Stimulated activated CD4-positive, alpha-beta T cell treated with anti-CD3 and anti-CD28 coated beads, Interleukin-2, amount 100 ng/mL, for 48 hours (primary cell): ENCODE measurements at regions not wholly inside any gene's neighbourhood (a gene's known extent, or its start where the extent isn't known, plus 50 kb on each side); places are given as distances from the start of the nearest gene placed in this dataset.
"Not testable (repeated sequence)": the region's sequence is repeated elsewhere in the genome, so short reads cannot be mapped to it uniquely, and the experiment has no call there.

ENCODE experiments used
- DNase-seq, 2 donors: peaks; one replicate each; pipeline ENCODE4 v3.0.0-alpha.2; 2020

DNA sequence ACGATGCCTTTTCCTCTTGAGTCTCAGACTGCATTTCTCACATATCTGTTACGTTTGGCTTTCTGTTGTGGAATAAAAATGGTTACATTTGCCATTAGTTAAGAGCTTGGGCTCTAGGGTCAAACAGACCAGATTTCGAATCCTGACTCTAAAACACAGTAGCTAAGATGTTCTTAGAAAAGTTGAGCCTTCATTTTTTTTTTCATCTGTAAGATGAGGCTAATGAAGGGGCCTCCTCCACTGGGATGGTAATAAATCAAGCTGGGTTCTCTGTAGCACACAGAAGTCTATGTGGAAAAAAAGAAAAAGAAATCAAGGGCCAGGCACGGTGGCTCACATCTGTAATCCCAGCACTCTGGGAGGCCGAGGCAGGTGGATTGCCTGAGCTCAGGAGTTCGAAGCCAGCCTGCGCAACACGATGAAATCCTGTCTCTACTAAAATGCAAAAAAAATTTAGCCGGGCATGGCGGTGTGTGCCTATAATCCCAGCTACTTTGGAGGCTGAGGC, 49.9 kb upstream of the CAPRIN1 start:
- DNase-seq = no peak

DNA sequence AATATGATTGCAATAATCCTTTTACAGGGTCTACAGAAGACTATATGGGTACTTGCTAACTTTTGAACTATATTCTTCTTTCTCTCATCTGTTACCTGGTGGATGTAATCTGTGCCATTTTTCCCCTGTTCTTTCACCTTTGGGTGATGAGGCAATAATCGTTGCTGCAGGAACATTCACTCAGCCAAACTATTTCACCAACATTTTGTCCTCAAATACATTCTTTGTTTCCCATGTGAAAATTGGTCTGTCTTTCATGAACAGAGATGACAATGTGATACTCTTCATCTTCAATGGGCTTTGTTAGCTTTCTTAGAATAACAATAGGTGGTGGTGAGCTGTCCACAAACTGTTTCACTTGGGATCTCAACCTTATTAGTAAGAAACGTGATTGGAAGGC, 52.1 kb upstream of the CAPRIN1 start:
- DNase-seq = no peak

DNA sequence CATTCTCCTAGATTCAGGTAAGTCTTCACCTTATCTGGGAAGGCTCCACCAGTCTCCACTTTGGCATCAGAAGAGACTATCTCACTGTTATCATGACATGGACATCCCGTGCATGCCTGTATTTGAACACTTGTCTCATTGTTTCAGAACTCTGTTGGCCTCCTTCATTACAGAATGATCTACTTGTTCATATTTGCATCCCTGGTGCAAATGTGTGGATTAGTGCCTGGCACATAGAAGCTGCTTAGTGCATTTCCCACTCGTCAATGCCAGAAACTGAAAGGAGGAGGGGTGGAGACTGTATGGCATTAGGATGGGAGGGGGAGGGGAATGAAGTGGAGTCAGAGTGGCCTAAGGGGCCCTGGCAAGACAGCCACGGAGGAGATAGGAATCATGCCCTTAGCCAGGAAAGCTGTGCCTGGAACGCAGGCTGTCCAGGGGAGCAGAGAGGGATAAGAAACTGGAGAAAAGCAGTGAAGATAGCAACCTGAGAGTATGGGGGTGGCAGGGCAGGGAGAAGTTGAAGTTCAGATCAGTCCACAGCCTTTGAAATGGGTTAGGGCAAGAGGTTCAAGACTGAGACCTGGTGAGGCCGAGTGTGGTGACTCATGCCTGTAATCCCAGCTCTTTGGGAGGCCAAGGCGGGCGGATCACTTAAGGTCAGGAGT, 53.8 kb upstream of the CAPRIN1 start:
- no peak for DNase-seq

DNA sequence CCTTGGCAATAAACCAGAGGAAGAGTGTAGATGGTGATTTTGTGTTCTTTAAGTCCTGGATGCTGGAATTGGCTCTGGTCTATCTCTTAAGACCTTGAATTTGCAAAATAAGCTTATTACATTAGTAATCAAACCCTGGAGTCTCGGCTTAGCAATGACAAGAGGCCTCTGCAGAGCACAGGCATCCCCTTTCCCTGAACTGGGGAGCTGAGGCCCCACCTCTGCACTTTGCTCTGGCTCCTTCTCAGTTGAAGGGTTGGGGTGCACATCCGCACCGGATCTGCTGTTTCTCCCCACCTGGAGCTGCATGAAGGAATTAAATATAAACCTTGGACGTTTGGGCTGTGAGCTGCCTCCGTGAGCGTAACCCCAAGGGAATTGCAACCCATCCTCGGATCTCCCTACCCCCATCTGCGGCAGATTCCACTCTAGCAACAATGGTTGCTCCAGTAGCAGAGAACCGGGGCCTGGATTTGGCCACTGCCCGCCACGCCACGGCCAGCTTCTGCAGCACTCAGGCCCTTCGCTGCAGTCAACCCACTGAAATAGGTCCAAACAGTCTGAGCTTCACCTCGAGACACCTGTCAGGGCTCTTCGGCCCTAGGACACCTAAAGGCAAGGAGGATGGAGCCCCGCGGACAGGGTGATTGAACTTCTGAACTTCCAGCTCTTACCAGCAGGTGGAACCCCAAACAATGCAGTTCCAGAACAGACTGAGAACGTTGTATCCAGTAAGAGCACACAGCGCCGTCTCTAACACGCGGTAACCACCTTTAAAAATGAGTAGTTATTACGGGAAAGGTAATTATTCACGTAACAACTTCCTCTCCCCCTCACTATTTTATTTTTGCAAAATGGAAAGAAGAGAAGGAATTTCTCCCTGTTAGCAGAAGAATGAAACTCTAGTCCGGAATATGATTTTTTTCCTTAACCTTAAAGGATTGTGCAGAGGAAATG, 54.8 kb upstream of the CAPRIN1 start:
- DNase-seq = peak; percentile 69 to 77

DNA sequence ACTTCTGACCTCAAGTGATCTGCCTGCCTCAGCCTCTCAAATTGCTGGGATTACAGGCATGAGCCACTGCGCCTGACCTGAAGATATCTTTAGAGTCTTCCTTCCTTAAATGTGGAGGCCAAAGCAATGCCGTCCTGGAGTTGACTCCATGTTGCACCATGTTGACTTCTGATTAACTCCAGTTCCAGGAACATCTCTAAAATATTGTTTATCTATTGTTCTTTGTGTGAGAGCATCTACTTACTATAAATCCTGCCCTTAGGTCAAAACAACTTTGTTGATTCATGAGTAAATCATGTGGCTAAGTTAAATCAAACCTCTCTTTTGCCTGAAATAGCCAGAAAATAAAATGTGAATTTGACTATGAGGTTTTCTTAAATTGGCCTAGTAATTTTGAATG, 56.6 kb upstream of the CAPRIN1 start:
- no peak for DNase-seq

DNA sequence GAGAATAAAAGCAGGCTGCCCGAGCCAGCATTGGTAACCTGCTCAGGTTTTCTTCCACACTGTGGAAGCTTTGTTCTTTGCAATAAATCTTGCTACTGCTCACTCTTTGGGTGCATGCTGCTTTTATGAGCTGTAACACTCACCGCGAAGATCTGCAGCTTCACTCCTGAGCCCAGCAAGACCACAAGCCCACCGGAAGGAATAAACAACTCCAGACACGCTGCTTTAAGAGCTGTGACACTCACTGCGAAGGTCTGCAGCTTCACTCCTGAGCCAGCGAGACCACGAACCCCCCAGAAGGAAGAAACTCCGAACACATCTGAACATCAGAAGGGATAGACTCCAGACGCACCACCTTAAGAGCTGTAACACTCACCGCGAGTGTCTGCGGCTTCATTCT, 60.4 kb upstream of the CAPRIN1 start:
- not testable (repeated sequence) for DNase-seq

DNA sequence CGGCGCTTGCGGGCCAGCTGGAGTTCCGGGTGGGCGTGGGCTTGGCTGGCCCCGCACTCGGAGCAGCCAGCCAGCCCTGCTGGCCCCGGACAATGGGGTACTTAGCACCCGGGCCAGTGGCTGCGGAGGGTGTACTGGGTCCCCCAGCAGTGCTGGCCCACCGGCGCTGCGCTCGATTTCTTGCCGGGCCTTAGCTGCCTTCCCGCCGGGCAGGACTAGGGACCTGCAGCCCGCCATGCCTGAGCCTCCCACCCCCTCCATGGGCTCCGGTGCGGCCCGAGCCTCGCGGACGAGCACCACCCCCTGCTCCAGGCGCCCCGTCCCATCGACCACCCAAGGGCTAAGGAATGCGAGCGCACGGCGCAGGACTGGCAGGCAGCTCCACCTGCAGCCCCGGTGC, 61.4 kb upstream of the CAPRIN1 start:
- DNase-seq = not testable (repeated sequence)

DNA sequence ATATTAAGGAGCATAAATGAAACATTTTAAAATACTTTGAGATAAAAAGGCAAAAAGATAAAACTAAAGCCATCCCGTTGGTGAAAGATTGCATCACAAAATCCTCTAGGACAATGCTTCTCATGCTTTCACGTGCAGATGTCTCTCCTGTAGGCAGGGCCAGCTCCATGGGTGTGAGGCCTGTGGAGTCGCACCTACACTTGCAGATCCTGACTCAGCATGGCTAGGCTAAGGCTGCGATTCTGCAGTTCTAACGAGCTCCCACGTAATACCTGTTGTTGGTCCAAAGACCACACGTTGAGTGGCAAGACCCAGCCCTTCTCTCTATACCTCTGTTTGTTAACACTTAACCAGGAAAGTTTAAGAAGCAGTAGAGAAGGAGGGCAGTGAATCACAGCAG, 62.1 kb upstream of the CAPRIN1 start:
- DNase-seq = no peak

DNA sequence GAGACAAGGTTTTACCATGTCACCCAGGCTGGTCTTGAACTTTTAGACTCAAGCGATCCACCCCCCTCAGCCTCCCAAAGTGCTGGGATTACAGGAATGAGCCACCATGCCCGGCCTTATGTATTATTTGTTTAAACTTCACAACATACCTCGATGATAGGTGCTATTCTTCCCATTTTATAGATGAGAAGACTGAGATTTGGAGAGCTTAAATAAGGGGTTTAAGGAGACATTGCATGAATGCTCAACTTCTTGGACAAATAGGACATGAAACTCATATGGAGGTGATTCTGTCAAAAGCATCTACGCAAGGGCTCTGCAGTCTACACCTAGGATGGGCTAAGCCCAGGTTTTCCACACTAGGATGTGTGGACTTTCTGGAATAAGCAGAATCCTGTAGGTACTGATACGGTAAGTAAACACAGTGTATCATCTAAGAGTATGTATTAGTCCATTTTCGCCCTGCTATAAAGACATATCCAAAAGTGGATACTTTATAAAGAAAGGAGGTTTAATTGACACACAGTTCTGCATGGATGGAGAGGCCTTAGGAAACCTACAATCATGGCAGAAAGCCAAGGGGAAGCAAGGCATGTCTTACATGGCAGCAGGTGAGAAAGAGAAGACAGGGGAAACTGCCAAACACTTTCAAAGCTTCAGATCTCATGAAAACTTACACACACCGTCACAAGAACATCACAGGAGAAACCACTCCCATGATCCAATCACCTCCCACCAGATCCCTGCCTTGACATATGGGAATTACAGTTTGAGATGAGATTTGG, 62.8 kb upstream of the CAPRIN1 start:
- no peak for DNase-seq

DNA sequence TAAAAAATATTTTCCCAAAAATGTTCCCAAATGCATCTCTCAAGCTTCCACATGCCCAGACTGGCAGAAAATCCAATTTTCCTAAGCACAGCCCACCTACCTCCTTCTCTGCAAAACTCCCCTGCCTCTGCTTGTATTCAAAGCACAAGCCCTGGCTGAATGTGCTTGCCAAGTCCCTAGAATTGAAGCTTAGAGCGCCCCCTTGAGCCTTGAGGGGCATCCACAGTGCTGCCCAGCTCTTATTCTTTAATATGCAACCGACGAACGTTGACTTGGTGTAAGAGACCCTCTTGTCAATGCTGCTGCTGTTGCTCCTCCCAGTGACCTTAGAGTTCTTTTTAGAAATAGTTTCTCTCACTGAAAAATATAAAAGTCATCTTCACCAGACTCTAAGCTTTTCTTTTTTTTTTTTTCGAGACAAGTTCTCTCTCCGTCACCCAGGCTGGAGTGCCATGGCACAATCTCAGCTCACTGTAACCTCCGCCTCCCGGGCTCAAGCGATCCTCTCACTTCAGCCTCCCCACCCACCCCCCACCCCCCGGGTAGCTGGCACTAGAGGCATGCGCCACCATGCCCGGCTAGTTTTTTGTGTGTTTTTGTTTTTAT, 63.5 kb upstream of the CAPRIN1 start:
- DNase-seq = peak; percentile 78 to 84

DNA sequence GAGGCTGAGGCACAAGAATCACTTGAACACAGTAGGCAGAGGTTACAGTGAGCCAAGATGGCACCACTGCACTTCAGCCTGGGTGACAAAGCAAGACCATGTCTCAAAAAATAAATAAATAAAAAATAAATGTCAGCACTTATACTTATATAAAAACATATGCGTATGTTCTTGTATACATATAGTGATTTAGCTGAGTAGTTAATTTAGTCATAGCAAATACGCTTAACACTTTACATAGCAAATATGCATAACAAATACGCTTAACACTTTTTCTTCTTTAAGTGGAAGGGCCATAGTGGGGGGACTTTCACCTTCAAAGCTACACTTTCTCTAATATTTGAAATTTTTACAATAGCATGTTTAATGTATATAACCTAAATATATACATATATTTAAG, 64.0 kb upstream of the CAPRIN1 start:
- no peak for DNase-seq

DNA sequence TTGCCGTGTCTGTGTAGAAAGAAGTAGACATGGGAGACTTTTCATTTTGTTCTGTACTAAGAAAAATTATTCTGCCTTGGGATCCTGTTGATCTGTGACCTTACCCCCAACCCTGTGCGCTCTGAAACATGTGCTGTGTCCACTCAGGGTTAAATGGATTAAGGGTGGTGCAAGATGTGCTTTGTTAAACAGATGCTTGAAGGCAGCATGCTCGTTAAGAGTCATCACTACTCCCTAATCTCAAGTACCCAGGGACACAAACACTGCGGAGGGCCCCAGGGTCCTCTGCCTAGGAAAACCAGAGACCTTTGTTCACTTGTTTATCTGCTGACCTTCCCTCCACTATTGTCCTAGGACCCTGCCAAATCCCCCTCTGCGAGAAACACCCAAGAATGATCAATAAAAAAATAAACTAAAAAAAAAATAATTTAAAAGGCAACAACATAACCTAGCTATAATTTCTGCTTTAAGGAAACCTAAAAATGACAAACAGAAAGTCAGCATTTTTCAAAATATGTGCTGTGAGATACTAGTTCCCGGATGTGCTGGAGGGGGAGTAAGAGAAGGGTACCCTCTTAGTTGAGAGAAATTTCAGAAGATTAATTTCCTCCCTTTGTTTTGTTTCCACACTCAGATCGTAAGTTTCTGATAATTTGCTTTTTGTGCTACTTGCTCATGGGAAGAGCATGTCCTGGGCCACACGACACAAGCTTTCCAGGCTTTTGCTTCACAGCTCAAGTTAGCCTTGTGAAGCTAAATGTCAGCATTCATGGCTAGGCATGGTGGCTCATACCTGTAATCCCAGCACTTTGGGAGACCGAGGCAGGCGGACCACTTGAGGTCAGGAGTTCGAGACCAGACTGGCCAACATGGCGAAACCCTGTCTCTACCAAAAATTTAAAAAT, 64.7 kb upstream of the CAPRIN1 start:
- DNase-seq = not testable (repeated sequence)

DNA sequence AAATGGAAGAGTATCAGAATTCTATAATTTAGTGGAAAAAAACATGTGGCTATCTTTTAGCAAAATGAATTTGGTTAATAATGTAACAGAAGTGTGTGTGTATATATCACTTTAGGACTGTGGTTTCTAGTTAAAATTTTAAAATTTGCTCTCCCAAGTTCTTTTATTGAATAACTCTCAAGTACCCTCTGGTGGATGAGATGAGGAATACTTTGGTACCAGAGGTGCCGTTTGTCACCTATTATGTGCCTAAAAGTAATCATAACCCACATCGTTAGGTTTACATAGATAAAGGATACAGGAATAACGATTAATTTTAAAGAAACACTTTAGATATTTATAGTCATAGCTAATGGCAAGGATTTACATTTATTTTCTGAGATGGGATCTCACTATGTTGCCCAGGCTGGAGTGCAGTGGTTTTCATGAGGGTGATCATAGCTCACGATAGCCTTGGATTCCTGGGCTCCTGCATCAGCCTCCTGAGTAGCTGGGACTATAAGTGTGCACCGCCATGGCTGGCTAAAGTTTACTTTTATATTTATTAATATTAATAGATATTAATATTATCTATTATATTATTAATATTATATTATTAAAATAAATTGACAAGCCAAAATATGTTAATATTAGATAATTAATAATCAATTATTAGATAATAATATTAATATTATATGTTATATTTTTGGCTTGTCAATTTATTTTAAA, 66.7 kb upstream of the CAPRIN1 start:
- DNase-seq = no peak

DNA sequence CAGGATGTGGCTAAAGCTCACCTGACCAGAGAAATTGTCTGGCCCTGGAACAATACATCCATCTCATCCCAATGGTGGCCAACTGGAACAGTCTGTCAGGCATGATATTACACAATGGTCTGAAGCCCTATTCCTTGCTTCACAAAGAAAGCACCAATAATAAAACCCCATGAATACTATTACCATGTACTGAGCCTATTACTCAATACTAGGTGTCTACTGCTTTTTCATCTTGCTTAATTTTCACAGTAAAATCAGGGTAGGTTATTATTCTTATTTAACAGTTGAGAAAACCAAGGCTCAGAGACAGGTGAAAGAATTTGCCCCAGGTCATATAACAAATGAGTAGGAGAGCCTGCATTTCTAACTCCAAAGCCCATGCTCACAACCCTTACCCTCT, 68.9 kb upstream of the CAPRIN1 start:
- DNase-seq = no peak

DNA sequence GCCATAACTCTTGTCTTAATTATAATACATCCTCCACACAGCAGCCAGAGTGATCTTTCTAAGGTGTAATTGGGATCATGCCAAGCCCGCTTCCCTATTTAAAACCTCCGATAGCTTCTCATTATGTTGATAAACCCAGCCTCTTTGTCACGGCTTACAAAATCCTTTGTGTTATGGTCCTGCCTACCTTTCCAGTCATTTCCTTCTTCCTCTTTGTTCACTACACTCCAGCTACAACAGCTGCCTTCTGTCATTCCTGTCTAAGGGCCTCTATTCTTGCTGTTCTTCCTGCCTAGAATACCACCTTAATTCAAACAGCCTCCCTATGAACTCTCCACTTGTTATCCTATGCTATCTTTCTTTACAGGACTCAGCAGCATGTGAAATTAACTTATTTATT, 70.6 kb upstream of the CAPRIN1 start:
- DNase-seq = no peak

DNA sequence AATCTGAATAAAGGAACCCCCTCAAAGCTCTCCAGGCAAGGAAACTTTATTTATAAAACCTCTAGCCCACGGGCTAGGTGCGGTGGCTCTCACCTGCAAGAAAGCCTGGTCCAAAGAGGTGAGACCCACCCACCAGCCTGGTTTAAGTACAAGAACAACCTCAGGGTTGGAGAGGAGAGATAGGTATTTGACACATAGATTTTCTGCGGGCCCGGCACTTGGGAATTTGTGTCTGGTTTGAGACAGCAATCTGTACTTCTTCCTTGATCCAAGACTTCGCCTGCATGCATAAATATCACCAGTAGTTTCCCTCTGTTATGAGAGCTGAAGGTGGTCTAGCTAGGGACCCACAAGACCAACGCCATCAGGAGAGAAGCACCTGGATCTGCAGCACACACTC, 73.2 kb upstream of the CAPRIN1 start:
- DNase-seq = no peak

DNA sequence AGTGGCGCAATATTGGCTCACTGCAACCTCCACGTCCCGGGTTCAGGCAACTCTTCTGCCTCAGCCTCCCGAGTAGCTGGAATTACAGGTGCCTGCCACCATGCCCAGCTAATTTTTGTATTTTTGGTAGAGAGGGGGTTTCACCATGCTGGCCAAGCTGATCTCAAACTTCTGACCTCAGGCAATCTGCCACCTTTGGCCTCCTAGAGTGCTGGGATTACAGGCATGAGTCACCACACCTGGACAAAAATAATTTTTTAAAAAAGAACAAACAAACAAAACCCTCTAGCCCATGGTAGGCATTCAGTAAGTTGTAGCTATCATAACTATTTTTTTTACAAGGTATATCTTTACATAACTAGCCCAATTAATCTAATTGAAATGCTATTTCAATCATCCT, 73.9 kb upstream of the CAPRIN1 start:
- DNase-seq = no peak

DNA sequence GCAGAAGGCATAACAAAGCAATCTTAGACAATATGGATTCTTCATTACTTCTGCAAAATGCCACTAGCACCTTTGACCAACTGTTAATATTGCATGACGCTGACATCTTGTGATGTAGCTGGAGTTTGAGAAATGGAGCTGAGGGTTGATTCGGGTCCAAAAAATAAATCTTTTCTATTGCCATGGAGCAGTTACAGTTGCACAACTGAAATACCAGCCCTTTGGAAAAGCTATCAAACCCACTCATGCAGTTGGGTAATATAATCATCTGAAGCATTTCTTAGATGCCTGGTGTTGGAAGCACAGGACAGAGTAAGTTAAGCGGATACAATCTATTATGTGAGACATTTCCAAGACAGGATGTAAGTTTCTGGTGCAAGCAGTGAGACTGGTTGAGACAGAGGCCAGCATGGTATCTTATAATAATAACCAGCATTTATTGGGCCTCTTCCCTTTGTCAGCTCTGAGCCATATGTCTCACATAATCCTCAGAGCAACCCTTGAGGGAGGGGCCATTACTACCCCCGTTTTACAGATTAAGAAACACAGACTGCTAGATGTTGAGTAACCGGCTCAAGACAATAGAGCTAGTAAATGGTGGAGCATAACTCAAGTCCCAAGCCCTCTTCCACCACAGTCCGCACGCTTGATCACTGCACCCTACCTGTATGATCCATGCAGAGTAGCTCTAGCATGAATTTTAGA, 74.9 kb upstream of the CAPRIN1 start:
- no peak for DNase-seq

DNA sequence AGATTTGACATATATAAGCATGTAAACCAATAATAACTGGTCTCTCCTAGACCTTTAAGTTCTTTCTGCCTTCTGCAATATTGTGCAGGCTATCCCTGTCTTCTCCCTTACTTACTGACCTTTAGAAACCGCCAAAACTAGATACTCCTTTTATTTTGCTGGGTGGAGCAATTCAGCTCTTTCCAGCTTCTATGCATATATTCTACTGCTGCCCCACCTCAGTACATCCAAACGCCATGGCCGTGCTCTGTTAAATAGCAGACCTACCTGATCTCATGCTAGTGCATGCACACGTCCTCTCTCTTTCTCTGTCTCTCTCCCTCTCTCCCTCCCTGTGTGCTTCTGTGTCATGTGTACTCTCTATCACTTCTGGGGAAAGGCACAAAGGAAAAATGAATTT, 76.7 kb upstream of the CAPRIN1 start:
- DNase-seq = no peak

DNA sequence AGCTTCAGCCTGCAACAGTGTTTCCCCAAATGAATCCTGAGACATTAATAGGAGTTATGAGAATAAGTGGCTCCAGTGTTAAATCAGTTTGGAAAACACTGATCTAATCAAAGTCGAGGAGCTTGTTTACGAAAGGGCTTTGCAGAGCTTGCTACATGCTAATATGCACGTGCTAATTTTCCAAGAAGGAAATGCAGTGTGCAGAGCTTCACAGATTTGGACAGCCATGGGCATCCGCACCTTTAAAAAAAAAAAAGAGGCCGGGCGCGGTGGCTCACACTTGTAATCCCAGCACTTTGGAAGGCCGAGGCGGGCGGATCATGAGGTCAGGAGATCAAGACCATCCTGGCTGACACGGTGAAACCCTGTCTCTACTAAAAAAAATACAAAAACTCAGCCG, 79.7 kb upstream of the LMO2 start:
- DNase-seq = not testable (repeated sequence)
